ENCODE measurements at regions not wholly inside any gene's neighbourhood (a gene's known extent, or its start where the extent isn't known, plus 50 kb on each side); places are given as distances from the start of the nearest gene placed in this dataset.
"Not testable (repeated sequence)": the region's sequence is repeated elsewhere in the genome, so short reads cannot be mapped to it uniquely, and the experiment has no call there.

DNA sequence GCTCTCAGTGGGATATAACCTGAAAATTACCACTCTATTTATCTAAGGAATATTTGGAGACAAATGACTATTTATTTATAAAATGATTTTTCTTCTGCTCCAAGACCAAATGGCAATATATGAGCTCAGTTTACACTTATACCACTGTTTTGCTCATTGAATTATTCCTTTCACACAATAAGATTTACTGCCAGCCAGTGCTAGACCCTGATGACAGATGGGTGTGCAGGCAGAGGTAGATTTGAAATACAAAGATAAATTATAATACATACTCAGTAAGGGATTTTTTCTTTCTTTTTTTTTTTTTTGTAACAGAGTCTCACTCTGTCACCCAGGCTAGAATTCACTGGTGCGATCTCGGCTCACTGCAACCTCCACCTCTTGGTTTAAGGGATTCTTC lies 980.3 kb downstream of the EPHA3 start:
- no peak for DNase-seq

- DNase-seq, result peak; percentile 53
These were observed 984.1 kb downstream of the EPHA3 start for GRCh38 chr3:90091549-90091948.

- DNase-seq, result peak; percentile 18
These were observed 985.6 kb downstream of the EPHA3 start for GRCh38 chr3:90092994-90093393.

DNA sequence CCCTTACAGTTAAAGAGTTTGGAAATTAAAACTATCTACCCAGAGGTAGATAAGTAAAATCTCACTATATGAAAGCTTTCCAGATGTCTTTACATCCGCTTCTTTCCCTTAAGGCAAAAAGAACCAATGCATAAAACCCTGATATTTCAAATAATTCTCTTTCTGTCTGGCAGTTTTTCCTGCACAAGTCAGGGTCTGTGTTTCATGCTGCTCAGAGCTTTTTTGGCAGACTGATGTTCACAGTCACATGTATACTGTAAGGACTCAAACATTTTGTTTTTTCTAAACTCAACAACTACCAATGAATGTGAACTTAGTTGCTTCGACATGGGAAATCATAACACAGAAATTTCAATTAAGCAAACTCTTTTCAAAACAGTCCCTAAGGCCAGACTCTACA lies 988.4 kb downstream of the EPHA3 start:
- no peak for DNase-seq

DNA sequence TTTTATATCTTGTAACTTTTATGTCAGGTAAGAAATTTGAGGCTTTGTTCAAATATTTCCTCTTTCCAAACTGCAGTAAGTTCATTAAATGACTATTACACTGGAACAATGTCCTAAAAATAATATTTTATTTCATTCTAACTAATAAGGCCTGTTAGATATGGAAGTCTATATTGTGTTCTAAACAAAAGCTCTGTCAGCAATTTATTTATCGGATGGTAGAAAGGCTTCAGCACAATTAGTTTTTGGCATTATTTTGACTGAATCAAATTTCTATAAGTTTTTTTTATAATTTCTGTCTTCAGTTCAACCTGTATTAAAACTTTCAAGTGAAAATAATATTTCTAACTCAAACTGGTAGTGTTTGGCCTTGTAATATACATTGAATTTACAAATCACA lies 992.1 kb downstream of the EPHA3 start:
- DNase-seq, result no peak

GRCh38 chr3:90102146-90102545 lies 994.7 kb downstream of the EPHA3 start:
- DNase-seq, result no peak

DNA sequence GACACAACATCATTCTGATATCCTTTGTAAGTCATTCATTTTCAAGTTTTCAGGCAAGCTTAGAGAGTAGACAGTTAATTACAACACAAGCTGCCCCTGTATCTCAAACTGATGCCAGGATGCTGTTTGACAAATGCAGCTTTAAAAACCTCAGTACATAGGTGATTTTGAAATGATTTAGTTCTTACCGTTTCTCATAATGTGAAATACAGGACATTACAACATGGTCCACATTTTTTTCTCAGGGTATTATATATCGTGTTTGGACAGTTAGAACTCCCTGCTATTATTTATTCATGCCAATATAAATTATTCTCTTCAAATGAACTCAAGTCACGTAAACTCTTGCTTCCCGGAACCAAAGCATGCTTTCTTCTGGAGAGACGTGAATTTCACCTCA lies 1013.9 kb downstream of the EPHA3 start:
- no peak for DNase-seq

DNA sequence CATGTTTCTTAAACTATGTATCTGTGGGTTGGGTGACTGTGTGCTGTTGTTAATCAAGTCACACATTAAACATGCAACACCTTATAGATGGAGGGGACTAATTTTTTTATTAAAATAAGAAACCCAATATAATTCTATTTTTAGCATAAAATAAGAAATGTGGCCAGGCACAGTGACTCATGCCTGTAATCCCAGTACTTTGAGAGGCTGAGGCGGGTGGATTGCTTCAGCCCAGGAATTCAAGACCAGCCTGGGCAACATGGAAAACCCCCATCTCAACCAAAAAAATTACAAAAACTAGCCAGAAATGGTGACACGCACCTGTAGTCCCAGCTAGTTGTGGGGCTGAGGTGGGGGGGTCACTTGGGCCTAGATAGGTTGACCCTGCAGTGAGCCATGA lies 1021.0 kb downstream of the EPHA3 start:
- DNase-seq, result peak; percentile 0

GRCh38 chr3:90129730-90130129 lies 1022.3 kb downstream of the EPHA3 start:
- no peak for DNase-seq

DNA sequence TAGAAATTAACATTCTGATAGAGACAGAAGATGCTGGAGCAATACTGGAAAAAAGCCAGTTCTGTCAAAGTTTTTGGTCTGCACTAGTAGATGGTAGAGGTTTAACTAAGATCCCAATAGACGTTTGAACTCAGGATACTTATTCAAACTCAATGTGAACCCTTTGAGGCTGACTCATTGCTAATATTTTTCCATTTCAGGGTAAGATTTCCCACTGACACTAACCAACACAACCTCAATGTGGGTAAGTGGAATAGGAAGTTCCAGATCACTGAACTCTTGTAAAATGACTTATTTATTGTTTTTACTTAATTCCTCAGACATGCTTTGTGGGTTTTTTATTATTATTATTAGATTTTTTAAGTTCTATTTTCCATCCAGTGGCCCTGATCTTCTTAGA lies 1024.8 kb downstream of the EPHA3 start:
- DNase-seq, result peak; percentile 0

DNA sequence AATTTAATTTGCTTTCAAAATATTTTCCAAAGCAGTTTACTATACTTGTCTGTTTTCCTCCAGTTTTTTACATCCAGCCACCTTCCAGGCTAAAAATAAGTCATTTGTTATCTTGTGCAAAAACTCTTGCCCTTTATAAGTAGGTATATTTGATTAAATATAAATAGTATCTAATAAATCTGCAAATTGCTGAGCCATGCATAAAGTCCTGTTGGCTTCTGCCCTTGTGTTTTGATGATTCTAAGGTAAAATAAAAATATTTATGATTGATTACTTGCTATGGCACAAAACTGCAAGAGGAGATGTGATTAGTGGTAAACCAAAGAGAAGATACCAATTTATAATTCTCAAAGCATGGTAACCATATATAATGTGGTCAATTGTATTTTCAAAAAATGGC lies 1026.7 kb downstream of the EPHA3 start:
- DNase-seq, result no peak

- DNase-seq, result no peak
These were observed 1029.2 kb downstream of the EPHA3 start for GRCh38 chr3:90136456-90137191.

DNA sequence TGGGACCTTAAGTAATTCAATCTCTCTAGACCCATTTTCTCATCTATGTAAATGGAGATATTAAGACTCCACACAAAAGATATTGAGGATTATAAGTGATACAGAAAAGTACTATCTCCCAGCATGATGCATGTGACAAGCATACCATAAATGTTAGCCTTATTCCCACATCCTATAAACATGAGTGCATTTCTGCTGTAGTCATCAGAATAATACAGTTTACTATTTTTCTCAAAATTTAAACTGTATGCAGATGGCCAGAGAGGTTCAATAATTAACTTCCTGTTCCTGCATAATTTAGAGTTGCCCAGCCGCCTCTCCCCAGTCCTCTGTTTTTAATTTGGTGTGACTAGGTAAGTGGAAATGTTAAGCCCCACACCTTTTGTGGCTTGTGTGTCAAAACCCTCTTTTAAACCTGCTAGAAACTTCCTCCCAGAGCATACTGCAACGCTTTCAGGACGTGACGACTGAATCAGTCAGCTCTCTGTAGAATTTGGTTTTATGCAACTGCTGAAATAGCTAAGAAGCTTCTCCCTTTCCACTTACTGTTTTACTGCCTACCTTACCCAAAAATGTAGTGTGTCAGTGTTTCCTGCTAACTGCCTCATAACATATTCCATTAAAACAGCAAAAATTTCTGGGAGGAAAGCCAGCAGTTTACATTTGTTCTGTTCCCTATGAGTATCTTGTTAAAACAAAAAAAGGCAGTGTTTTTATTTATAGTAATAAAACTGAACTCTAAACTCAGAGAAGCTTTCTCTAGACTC lies 1037.9 kb downstream of the EPHA3 start:
- peak; percentile 14 for DNase-seq

GRCh38 chr3:90180096-90180495 lies 1072.7 kb downstream of the EPHA3 start:
- DNase-seq, result no peak

- no peak for DNase-seq
These were observed 1073.1 kb downstream of the EPHA3 start for GRCh38 chr3:90180543-90180942.

DNA sequence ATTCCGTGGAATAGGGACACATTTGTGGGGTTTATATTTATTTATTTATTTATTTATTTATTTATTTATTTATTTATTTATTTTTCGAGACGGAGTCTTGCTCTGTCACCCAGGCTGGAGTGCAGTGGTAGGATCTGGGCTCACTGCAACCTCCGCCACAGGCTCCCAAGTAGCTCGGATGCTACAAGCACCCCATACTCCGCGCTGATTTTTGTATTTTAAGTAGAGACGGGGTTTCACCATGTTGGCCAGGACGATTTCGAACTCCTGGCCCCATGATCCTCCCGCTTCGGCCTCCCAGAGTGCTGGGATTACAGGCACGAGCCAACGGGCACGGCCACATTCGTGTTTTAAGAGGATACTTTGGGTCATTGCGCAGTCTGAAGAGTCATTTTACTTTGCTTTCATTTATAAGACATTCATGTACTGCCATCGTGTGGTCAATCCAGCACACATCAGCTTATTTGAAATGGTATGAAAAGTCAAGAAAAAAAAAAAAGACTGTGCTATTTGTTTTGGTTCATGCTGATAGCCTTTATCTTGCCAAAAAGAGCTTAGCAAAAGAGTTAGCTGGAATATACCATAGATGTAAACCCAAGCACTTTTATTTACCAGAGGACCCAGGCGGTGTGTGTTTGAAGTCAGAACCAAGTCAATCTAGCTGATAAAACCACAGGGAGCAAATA lies 1075.0 kb downstream of the EPHA3 start:
- peak; percentile 28 for DNase-seq

DNA sequence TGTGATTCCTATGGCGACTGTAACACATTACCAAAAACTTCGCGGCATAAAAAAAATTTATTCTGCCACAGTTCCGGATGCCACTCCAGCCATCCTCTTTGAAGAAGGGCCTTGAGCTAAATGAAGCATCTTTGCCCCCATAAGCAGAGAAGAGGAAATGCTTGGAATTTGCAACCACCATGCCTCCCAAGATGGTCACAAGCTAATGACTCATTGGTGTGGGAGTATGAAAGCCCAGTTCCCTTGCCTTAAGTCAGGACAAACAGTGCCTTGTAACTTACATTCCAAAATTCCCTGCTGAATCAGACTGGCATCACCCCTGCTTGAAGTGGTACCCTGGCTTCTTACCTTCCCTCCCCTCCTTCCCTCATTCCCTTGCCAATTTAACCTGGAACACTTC lies 1077.4 kb downstream of the EPHA3 start:
- peak; percentile 3 for DNase-seq

DNA sequence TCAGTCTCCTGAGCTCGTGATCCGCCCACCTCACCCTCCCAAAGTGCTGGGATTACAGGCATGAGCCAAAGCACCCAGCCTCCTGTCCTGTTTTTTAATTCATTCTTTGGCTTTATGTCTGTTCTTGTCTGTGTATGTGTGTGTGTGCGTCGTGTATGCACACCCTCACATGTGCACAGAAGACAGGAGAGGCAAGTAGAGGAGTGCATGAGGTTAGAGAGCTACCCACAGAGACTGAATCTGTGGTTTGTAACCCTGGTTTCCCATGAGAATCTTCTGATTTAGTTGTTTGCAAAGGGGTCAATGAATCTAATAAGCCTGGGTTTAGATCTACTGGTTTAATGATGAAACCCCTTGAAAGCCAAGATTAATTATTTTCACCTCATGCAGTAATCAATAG lies 1090.0 kb downstream of the EPHA3 start:
- not testable (repeated sequence) for DNase-seq

DNA sequence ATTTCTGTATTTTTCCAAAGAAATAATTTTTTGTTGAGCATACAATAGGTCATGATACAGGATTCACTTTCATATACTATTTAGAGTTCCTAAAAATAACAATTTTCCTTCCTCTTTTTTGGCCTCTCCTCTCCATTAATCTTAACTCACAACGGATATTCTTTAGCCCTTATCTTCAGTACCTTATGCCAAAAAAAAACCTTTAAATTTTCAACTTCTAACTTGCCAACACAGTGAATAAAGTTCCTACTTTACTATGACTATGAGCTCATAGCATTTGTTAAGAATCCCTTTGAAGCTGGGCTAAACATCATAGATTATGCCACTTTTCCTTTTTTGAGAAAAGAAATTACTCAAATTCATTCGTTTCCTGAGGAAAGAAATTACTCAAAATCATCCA lies 1095.5 kb downstream of the EPHA3 start:
- not testable (repeated sequence) for DNase-seq

DNA sequence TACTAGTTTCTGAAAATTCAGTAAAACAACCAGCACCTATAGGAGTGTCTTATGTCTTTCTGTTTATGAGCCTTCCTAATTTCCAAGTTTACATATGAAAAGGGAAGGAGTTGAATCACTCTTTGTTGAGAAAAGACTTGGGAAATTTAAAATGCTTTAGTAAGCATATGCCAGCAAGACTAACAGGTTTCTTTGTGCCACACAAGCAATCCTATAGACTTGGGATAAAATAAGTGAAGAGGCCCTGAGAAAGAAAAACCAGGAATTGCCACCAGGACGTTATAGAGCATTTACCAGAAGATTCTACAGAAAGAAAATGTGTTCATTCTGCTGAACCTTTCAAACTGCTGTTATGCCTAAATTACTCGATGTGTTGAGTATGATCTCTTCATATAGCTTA lies 1099.1 kb downstream of the EPHA3 start:
- DNase-seq, result not testable (repeated sequence)

- DNase-seq, result not testable (repeated sequence)
These were observed 1100.1 kb downstream of the EPHA3 start for GRCh38 chr3:90207353-90208097.

- no peak for DNase-seq
These were observed 1114.5 kb downstream of the EPHA3 start for GRCh38 chr3:90221900-90222299.

GRCh38 chr3:90241481-90241880 lies 1134.1 kb downstream of the EPHA3 start:
- no peak for DNase-seq
